HG02840 (cell line): ENCODE measurements at regions not wholly inside any gene's neighbourhood (a gene's known extent, or its start where the extent isn't known, plus 50 kb on each side); places are given as distances from the start of the nearest gene placed in this dataset.
"Not testable (repeated sequence)": the region's sequence is repeated elsewhere in the genome, so short reads cannot be mapped to it uniquely, and the experiment has no call there.

Source experiments
- ATAC-seq: cut with Tn5 transposase; IDR thresholded peaks from one replicate; pipeline ENCODE4 v1.9.1; 2021; ENCODE audit warnings: mild to moderate bottlenecking, moderate library complexity, moderate number of reproducible peaks; ENCODE audit not compliant: unreplicated experiment, low FRiP score

DNA sequence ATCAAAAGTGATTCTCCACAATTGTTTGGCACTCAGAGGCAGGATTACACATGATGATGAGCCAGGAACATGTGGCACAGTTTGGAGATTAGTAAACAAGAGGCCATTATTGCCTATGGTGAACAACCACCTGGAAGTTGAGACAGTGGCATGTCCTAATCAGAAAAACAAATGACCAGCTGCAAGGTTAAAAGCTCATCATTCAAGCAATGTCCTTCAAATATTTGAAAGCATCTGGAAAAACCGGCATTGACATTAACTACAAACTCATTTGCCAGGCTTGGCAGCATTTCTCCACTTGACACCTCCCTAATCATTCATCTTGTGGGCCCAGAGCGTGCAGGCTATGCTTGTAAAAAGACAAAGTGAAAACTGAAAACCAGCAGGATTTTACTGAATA is 80.6 kb upstream of the MEGF10 start:
- no peak for ATAC-seq

DNA sequence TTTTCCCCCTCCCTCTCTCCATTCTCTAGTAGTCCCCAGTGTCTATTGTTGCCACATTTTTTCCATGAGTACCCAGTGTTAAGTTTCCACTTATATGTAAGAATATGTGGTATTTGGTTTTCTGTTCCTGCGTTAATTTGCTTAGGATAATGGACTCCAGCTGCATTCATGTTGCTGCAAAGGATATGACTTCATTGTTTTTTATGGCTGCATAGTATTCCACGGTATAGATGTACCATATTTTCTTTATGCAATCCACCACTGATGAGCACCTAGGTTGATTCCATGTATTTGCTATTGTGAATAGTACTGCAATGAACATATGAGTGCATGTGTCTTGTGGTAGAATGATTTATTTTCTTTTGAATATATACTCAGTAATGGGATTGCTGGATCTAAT is 77.4 kb upstream of the MEGF10 start:
- no peak for ATAC-seq

DNA sequence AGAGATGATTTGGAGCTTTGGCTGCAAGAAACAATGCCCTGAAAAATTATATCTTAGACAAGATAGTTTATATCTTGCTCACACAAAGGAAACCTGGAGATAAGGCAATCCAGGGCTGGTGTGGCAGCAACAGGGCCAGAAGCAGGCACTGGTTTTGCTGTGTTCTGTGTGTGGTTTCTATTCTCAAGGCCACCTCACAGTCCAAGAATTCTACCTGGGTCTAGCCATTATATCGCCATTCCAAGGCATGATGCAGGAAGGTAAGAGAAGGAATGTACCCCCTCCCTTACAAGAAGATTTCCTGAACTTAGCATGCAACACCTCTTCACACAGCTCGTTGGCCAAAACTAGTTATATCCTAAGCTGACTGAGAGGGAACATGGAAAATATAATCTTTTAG is 74.5 kb upstream of the MEGF10 start:
- ATAC-seq = no peak

DNA sequence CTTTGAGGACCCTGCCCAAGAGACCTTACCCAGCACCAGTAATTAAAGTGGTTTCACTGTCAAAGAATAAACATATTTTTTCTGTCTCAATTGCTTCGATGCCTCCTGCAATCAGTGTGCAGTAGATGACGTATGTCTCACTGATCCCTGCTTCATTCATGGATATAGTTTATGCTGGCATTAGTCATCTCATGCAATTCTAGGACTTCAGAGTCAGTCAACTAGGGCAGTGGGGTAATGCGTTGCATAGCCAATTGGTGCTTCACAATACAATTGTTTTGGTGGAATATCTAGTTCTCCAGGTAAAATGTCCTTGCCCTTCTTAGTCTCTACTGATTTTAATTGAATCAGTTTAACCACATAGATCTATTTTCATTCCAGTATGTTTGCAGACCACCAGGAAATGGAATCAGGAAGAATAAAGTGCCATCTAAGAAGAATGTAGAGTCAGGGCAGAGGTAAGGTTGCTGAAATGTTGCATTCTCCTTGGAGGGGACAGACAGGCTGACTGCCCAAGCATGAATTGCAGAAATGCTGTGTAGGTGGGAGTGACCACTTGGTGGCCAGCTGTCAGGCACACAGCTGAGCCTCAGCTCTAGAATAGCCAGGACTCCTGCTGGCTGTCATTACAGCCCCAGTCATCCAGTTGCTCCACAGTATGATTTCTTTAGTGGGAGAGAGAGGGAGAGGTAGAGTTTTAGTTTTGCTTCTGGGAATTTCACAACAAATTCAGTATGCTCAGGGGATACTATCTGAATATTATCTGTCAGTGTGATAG is 73.5 kb upstream of the MEGF10 start:
- no peak for ATAC-seq

DNA sequence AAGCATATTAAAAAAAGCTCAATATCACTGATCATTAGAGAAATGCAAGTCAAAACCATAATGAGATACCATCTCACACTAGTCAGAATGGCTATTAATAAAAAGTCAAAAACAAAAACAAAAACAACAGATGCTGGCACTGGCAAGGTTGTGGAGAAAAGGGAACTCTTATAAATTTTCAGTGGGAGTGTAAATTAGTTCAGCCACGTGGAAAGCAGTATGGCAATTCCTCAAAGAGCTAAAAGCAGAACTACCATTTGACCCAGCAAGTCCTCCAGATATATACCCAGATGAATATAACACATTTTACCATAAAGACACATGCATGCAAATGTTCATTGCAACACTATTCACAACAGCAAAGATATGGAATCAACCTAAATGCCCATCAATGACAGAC is 68.7 kb upstream of the MEGF10 start:
- not testable (repeated sequence) for ATAC-seq

DNA sequence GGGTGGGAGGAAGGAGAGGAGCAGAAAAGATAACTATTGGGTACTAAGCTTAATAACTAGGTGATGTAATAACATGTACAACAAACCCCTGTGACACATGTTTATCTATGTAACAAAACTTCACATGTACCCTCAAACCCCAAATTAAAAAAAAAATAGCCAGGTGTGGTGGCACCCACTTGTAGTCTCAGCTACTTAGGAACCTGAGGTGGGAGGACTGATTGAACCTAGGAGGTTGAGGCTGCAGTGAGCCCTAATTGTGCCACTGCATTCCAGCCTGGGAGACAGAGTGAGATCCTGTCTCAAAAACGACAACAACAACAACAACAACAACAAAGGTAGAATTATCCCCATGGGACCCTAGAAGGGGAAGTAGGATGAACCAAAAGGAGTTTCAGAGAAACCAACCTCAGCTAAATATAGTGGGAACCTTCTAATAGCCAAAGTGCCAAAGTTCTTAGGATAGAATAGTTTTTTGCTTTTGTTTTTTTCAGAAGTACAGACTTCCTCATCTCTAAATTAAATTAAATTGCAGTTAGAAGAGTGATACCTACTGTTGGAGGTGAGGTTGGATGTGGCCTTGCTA is 67.9 kb upstream of the MEGF10 start:
- ATAC-seq = not testable (repeated sequence)

DNA sequence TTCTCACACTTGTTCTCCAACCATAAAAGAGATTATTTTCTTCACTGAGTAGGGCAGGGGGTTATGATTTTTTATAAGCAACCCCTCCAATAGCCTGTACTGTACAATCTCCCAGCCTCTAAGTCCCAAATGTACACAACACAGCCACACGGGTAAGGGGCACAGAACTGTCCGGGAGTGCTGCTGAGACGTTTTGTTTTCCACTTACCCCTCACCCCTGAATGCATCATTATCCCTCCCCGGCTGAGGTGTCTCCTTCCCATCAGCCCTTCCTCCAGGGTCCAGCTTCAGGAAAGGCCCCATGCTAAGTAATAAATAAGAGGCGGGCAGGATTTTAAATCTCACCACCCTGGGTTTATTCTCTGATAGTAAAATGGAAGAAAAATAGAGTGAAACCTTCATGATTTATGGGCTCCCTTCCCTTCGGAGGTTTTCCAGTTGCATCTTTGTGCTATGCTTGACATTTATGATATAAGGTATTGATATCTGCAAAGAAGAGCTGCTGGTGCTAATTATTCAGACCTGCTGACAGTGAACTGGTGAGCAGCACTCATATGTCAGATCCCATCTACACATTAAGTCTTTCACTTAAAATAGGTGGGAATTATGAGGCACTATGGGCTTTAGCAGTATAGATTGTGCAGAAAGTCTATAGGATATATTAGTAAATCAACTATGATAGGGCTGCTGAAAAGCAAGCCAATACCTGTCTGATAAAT is 67.2 kb upstream of the MEGF10 start:
- no peak for ATAC-seq

DNA sequence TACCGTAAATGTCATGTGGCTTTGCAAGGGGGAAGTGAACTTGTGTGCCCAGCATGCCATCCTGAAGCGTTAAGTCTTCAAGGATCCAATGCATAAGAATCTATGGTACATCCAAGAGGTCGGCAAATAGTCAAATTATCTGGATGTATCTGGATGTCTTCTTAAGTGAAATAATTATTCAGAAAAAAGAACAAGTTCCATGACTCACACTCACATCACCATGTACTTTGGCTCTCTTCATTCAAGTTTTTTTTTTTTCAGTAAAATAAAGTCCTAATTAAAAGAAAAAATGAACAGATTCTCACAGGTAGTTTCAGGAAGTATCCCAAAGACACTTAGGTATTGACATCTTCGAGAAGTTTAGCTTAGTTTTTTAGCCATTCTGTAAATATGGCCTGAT is 62.7 kb upstream of the MEGF10 start:
- no peak for ATAC-seq

DNA sequence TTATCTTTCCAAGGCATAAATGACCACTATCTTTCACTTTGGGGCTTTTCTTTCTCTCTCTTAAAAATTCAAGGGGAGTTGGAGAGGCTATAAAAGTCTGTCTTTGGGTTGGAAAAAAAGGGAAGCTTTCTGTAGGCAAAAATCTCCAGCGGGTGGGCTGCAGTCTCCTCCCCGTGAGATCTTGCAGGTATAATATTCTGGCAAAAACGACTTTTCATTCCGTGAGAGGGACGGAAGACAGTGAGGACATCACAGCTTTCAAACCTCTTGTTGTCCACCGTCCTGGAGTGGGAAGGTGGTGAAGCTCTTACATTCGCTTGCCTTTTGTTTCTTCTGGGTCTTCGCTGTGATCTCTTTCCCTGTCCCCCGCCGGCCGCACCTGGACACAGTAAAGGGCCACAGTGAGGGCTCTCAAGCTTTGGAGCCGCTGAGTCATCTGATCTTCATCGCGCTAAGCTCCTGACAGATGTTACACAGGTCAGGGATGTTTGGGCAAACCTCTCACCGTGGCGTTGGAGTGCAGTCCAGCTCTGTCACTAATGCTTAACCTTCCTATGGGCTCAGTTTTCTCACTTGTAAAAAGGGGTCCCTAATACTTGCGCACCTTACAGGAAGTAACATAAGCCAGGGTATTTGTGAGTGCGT is 61.9 kb upstream of the MEGF10 start:
- no peak for ATAC-seq

DNA sequence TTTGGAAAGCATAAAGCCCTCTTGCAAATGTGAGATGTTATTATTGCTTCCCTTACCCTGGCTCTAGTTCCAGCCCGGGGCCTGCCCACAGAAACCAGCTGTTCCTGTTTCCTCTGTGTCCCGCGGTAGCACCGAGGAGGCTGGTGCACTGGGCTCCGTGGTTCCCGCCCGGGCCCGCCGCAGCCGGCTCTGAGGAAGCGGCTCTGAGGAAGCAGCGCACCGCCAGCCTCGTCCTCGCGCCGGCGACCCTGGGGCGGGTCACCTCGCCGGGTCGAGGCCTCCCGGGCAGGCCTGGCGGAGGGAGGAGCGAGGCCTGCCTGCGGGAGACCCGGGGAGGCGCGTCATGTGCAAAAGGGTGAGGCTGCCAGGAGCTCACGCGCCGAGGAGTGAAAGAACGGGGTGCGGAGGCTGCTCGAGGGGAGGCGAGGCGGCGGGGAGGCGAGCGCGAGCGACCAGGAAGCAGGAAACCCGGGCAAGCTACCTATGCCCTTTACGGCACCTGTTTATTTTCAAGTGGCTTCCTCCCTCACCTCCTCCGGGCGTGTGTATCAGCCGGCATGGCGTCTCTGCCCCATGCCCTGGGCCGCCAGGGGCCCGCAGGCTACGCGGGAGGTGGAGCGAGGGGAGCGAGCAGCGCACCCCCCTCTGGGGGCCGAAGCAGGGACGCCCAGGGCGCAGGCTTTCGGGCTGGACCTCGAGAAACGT is 61.3 kb upstream of the MEGF10 start:
- ATAC-seq = peak; percentile 77

DNA sequence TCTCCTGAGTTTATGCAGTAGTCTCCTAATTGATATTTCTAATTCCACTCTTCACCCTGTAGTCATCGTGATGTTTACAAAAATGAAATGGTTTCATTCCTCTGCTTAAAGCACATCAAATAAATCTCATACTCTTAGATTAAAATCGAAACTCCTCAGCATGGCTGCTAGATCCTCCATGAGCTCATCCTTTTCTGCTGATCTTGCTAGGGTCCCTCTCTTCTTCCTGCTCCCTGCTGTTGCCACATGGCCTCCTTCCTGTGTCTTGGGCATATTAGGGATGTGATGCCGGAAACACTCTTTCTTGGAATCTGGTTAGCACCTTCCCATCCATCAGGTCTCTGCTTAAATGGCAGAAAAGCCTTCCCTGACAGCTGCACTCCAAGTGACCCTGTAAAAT is 59.5 kb upstream of the MEGF10 start:
- no peak for ATAC-seq

DNA sequence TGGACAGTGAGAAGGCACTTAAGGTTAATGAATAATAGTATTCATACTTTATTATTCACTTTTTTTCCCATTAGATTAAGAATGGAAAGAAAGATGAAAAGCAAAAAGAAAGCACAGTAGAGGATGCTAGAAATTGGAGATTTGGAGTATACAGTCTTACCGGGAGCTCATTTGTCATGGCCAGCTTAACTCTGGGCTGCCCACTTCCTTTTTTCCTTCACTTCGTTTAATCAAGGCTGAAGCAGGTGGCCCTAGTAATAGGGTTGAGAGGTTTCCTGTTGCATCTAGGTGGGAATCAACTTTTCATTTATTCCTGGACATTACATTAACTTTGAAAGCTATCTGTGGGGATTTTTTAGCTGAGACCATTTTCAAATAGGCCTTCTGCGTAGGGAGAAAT is 57.0 kb upstream of the MEGF10 start:
- no peak for ATAC-seq

DNA sequence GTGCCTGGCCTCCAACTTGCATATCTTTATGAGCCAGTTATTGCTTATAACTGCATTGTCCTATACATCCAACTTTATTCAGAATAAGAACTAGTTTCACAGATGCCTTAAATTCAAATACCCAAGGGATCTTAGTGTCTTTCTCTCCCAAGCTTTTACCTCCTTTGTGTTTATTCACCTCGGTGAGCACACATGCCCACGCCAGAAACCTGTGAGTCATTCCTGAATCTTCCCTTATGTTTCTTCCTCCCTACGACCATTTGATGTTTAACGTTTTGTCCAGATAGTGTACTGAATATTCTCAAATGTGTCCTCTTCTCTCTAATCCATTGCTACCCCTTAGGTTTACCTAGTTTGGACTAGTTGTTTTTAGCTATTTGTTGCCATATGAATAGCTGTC is 55.5 kb upstream of the MEGF10 start:
- ATAC-seq = no peak

DNA sequence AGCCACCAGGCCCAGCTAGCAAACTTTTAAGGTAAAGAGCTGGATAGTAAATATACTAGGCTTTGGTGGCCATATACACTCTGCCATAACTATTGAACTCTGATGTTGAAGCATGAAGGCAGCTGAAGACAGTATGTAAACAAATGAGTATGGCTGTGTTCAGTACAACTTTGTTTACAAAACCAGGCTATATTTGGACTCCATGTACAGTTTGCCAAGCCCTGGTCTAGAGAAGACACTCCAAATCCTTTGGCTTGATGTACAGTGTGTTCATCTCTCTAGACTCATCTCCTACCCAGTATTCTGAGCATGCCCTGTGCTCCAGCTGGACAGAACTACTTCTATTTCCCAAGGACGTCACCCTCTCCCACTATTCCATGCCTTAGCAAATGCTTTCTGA is 54.3 kb upstream of the MEGF10 start:
- no peak for ATAC-seq
